A204.1 (cell line): ENCODE measurements at regions not wholly inside any gene's neighbourhood (a gene's known extent, or its start where the extent isn't known, plus 50 kb on each side); places are given as distances from the start of the nearest gene placed in this dataset.

Source experiments
- FAIRE-seq: peaks from 2 replicates; lab custom pipeline; 2012; peaks lifted over from hg19 to GRCh38; lab: Jason Lieb, UNC

DNA sequence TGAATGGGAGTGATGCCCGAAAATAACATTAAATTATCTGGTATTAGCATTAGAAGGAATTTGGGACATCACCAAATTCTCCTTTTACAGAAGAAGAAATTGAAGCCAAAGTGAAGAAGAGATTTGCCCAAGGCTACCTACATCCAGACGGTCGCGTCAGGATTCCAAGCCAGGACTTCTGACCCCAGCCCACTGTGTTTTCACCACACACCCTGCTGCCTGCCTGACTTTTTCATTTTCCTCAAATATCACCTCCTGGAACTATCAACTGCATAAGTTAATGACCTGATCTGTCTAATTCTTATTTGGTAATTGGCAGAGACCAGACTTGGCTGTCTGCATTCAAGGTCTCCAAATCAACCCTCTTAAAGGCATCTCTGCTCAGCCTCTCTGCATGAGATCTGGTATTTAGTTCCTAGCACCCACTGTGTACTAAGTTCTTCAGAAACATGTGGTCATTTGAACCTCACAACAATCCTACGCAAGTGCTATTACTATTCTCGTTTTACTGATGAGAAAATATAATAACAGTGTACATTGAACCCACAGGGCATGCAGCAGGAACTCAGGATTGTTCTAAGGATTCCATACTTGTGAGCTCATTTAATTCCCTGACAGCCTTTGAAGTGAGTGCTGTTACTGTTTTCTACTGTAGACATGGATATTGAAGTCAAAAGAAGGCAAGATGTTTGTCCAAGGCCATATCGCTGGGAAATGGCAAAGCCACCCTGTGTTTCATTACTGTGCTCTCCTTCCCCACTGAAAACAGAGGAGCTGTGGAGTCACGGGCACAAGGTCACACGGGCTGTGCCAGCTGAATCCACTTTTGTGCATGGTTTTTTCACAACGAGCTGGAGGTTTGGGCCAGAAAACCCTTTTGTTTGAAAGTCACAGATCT is 195.2 kb upstream of the C1QTNF7 start:
- FAIRE-seq: no peak

GRCh38 chr4:15233264-15233597 is 194.6 kb upstream of the C1QTNF7 start:
- FAIRE-seq: no peak

GRCh38 chr4:15233626-15234025 is 194.2 kb upstream of the C1QTNF7 start:
- FAIRE-seq: no peak

GRCh38 chr4:15234116-15234855 is 193.5 kb upstream of the C1QTNF7 start:
- no peak for FAIRE-seq

DNA sequence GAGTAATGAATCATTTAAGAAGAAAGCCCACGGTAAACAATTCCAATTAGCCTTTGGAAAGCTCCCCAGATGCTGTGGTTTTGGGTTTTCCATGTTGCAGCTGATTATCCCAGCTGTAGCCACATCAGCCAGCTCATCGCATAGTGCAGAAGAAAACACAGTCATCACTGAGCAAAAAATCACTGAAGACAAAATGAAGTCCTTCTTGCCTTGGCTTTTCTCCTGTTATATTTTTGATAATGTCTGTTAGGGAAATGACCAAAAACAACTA is 193.0 kb upstream of the C1QTNF7 start:
- FAIRE-seq: no peak

DNA sequence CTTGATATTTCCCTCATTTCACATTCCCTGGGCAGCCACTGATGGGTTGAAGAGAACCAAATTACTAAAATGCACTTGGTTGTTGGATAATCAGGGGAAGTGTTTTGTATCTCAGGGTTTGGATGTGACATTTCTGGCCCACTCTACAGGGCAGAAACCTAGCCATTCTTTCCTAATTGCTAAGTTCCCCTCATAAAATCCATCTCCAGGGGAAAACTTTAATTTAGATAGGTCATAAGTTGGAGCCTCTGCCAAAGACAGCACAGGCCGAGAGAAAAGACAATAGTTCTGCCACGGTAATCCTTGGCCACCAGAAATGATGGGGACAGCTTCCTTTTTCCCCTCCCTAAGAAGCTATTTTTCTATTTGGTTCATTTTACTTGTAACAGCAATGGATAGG is 192.7 kb upstream of the C1QTNF7 start:
- FAIRE-seq: no peak

GRCh38 chr4:15237648-15238230 is 190.1 kb upstream of the C1QTNF7 start:
- no peak for FAIRE-seq

DNA sequence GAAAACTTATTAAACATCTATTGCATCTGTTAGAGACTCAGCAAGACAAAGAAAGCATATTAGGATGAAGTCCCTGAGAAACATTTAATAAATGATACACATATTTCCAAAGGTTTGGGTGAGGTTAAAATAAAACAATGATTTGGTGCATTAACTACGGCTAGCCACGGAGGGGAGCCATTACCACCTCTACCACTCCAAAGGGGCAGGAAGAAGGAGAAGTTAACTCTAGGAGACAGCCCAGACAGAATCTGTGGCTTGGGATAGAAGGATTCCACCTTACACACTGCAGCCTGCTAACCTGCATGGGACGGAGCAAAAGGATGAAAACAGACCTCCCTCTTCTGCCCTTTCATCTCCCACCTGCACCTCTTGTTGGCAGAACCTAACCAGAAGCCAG is 189.1 kb upstream of the C1QTNF7 start:
- no peak for FAIRE-seq

GRCh38 chr4:15239866-15240265 is 188.0 kb upstream of the C1QTNF7 start:
- no peak for FAIRE-seq

GRCh38 chr4:15240764-15241163 is 187.1 kb upstream of the C1QTNF7 start:
- no peak for FAIRE-seq

DNA sequence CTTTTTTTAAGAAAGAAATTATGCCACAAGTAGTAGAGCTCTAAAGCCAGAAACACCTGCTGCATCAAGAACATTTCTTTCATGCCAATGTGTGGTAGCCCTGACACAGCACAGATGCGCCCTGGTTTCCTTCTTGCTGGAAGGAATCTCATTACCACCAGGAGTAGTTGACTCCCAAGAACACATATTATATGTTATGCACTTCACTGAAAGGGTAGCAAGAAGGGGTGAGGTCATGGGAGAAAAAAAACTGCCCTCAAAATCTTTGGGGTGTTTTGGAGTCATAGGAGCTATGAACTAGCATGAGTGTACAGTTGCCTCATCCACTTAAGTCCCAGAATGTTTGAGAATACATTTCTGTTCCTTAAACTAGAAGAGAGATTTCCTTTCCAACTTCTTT is 185.8 kb upstream of the C1QTNF7 start:
- no peak for FAIRE-seq

- no peak for FAIRE-seq
These were observed 183.5 kb upstream of the C1QTNF7 start for GRCh38 chr4:15244354-15244753.

- no peak for FAIRE-seq
These were observed 182.8 kb upstream of the C1QTNF7 start for GRCh38 chr4:15245006-15245530.

- FAIRE-seq: no peak
These were observed 177.8 kb upstream of the C1QTNF7 start for GRCh38 chr4:15250021-15250441.

DNA sequence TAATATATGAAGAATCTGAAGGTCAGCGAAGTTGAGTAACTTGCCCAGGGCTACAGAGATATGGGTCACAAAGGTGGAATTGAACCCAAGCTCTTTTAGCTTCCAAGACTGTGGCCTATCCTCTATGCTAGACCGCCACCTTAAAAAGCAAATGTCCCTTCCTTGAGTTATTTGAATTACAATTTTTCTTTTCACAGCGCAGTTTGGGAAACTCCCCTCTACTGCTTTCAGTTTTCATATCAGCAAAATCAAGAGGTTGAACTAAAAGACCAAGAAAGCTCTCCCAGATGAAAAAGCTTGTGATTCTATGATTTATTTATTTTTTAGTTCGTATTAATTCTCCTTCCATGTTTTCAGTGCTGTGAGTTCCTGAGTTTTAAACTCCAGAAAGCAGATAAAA is 174.5 kb upstream of the C1QTNF7 start:
- no peak for FAIRE-seq

- FAIRE-seq: no peak
These were observed 173.5 kb upstream of the C1QTNF7 start for GRCh38 chr4:15254236-15254880.

DNA sequence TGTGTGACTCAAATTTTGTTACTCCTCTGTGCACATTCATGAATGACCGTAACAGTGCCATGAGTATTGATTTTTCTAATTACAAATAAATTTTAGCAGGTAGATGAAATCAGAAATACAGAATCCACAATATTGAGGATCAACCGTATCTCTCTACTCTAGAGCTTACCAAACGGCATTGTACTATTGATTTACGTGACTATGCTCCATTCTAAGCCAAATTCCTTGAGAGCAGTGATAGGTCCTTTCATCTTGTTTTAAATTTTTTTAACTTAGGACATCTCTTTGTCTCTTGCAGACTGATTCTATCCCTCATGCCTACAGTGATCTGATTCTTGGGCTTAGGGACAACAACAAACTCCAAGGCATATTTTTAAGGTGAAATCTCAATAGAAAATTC is 172.3 kb upstream of the C1QTNF7 start:
- FAIRE-seq: no peak

- FAIRE-seq: no peak
These were observed 167.1 kb upstream of the C1QTNF7 start for GRCh38 chr4:15260758-15261157.

DNA sequence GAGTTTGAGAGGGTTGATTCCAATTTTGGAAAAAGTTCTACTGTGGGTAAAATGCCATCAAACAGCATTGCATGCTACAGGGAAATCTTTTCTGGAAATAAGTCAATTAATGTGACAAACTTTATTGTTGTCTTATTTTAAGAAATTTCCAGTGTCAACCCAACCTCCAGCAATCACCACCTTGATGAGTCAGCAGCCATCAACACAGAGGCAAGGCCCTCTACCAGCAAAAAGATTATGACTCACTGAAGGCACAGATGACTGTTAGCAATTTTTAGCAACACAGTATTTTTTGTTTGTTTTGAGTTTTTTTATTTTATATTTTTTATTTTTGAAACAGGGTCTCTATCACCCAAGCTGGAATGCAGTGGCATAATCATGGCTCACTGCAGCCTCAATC is 165.4 kb upstream of the C1QTNF7 start:
- FAIRE-seq: no peak

DNA sequence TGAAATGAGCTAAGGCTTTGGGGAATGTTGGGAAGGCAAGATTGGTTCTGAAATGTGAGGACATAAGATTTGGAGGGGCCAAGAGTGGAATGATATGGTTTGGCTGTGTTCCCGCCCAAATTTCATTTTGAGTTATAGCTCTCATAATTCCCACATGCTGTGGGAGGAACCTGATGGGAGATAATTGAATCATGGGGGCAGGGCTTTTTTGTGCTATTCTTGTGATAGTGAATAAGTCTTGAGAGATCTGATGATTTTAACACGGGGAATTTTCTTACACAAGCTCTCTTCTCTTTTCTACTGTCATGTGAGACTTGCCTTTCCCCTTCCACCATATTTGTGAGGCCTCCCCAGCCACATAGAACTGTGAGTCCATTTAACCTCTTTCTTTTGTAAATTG is 157.6 kb upstream of the C1QTNF7 start:
- FAIRE-seq: no peak

DNA sequence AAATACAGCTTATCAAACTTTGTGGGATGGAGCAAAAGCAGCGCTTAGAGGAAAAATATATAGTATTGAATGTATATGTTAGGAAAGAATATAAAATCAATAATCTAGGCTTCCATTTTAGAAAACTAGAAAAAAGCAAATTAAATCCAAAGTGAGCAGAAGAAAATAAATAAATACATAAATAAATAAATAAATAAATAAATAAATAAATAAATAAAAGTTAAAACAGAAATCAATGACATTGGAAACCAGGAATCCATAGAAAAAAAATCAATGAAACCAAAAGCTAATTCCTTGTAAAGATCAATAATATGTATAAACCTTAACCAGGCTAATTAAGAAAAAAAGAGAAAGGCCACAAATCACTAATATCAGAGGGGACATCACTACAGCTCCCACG is 141.8 kb upstream of the C1QTNF7 start:
- FAIRE-seq: peak; percentile 51

DNA sequence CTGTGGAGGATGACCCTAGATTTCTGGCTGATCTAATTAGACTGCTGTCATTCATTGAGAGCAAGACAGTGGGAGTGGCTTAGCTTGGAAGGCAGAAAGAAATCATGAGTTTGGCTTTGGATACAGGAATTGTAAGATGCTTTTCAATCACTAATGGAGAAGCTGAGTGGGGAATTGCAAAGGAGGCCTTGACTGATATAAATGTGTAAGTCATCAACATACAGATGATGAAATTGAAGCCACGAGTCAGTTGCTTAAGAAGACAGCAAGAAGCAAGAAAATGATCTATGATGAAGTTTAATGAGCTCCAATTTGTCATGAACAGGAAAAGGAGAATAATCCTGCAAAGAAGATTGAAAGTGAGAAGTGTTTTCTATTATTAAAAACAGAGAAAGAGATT is 136.7 kb upstream of the C1QTNF7 start:
- no peak for FAIRE-seq

GRCh38 chr4:15293711-15294110 is 134.1 kb upstream of the C1QTNF7 start:
- no peak for FAIRE-seq
